NCI-H1436 (cell line): ENCODE measurements at regions not wholly inside any gene's neighbourhood (a gene's known extent, or its start where the extent isn't known, plus 50 kb on each side); places are given as distances from the start of the nearest gene placed in this dataset.
"Not testable (repeated sequence)": the region's sequence is repeated elsewhere in the genome, so short reads cannot be mapped to it uniquely, and the experiment has no call there.

ENCODE experiments used
- DNase-seq: peaks from one replicate; lab custom pipeline; 2025; lab: John Stamatoyannopoulos, UW

DNA sequence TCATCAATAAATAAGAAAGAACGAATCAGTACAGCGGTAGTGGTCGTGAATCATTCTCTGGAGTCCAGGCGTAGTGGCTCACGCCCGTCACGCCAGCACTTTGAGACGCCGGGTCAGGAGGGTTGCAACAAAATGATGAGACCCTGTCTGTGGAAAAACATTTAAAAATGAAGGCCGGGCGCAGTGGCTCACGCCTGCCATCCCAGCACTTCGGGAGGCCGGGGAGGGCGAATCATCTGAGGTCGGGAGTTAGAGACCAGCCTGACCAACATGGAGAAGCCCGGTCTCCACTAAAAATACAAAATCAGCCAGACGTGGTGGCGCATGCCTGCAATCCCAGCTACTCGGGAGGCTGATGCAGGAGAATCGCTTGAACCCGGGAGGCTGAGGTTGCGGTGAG, 111.8 kb upstream of the ANKRD30BL start:
- DNase-seq = not testable (repeated sequence)

DNA sequence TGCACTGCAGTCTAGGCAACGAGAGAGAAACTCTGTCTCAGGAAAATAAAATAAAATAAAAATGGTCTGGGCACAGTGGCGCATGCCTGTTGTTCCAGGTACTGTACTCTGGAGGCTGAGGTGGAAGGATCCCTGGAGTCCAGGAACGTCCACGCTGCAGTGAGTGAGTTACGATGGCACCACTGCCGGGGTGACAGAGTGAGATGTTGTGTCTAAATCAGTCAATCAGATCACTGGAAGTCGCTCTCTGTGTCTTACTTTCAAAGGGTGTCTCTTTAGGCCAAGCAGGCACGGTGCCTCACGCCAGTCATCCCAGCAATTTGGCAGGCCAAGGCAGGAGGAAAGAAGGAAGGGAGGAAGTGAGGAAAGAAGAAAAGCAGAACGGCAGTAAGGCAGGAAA, 112.2 kb upstream of the ANKRD30BL start:
- DNase-seq = no peak

DNA sequence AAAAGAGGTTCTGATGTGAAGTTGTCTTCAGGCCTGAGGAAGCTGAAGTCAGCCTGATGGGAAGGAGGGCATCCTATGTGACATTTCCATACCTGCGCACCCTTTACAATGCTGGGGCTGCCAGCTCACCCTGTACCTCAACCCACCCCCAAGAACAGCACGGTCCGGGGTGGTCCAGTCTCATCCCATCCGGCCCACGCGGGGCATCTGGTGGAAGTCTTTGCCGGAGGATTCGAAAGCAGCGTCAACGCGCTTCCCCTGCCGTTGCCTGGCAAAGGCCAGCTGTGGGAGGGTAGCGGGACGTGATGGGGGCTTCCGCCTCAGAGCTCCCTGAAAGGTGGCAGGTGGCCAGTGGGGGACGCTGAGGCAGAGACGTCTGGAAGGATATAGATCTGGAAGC, 113.6 kb upstream of the ANKRD30BL start:
- DNase-seq = no peak

DNA sequence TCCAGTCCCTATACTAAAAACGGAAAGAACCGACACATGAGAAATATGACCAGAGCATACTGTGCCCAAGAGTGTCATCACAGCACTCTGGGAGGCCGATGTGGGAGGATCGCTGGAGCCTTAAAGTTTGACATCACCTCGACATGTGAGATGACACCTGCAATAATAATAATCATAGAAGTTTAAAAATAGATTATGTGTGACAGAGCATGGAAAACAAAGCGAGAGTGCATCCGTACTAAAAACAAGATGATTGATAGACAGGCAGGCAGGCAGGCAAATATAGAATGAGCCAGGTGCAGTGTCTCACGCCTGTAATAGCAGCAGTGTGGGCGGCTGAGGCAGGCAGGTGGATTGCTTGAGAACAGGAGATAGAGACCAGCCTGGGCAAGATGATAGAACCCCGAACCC, 114.8 kb upstream of the ANKRD30BL start:
- DNase-seq = no peak

DNA sequence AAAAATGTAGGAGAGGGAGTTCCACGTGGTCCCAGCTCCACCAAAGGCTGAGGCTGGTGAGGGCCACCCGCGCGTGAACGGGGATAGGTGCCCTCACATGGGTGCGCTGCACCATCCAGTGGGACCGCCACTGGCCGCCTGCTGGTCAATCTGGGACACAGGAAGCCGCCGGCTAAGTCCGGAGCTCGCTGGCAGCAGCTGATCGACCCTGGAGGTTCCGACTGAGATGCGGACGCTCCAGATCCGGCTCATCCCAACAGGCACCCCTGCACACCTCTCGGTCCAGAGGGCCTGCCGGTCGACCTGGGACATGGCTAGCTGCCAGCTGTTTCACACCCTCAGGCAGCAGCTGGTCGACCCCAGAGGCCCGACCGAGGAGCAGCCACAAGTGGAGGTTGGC, 116.5 kb upstream of the ANKRD30BL start:
- no peak for DNase-seq

- no peak for DNase-seq
These were observed 117.6 kb upstream of the ANKRD30BL start for GRCh38 chr2:132279344-132279743.

GRCh38 chr2:132279930-132280615, 118.3 kb upstream of the ANKRD30BL start:
- no peak for DNase-seq

- no peak for DNase-seq
These were observed 119.2 kb upstream of the ANKRD30BL start for GRCh38 chr2:132280912-132281311.

DNA sequence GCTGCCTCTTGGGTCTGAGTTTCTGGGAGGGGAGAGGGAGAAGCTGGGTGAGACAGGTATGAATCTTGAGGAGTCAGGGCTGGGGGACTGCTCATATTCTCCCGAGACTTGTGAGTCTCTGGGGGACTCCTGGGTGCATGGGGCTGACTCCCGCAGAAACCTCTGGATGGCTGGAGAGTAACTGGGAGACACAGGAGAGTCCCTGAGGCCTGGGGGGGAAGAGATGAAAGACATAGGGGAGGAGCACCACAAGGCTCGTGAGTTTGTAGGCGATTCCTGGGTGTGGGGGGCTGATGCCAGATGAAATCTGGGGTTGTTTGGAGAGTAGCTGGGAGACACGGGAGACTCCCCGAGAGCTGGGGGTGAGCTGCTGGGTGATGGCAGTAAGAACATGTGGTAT, 120.4 kb upstream of the ANKRD30BL start:
- DNase-seq = not testable (repeated sequence)

GRCh38 chr2:132282911-132283310, 121.2 kb upstream of the ANKRD30BL start:
- no peak for DNase-seq

GRCh38 chr2:132286289-132286911, 124.6 kb upstream of the ANKRD30BL start:
- DNase-seq = not testable (repeated sequence)

DNA sequence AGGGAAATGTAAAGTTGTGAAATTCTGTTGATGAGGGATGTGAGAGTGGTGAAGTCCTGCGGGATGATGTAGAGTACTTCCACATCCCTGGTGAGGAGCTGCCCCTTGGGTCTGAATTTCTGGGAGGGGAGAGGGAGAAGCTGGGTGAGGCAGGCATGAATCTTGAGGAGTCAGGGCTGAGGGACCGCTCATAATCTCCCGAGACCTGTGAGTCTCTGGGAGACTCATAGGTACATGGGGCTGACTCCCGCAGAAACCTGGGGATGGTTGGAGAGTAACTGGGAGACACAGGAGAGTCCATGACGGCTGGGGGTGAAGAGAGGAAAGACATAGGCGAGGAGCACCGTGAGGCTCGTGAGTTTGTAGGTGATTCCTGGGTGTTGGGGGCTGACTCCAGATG, 126.2 kb upstream of the ANKRD30BL start:
- not testable (repeated sequence) for DNase-seq

GRCh38 chr2:132289138-132289537, 127.4 kb upstream of the ANKRD30BL start:
- not testable (repeated sequence) for DNase-seq

DNA sequence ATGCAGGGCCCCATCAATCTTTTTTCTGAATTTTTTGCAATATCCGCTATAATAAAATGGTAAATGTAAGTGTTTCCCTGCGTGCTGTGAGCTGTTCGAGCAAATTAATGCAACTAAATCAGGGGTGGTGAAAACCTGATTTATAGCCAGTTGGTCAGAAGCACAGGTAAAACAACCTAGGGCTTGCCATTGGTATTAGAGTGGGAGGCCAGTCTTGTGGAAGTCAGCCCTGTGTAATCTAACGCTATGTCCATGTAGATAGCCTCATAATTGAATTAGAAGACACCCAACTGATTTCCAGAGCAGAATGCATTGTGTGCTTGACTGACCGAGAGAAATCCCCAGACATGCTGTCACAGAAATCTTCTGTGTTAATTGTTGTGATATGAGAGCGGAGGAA, 126.8 kb upstream of the GPR39 start:
- DNase-seq = not testable (repeated sequence)

DNA sequence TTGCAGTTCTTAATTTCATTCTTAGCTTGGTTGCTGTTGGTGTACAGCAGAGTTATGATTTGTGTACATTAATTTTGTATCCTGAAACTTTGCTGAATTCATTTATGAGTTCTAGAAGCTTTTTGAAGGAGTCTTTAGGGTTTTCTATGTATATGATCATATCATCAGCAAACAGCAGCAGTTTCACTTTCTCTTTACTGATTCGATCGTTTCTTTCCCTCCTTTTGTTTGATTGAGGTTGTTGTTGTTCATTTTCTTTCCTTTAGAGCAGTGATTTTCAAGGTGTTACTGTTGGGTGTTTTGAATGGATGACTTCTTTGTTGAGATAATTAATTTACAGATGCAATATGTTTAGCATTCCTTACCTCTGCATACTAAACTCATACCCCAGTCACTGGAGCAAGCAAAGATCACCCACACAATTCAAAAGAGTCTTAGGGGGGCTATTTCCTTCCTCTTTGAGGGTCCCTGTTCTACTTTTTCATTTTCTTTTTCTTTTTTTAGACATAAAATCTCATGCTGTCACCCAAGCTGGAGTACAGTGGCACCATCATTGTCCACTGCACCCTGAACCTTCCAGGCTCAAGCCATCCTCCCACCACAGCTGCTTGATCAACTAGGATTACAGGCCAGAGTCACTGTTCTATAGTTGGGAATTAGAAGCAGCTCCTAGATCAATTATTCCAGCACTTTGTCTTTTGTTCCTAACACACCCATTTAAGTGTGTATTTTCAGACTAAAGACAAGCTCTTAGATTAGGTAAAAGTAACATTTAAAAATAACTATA, 115.8 kb upstream of the GPR39 start:
- not testable (repeated sequence) for DNase-seq

GRCh38 chr2:132304661-132305380, 111.8 kb upstream of the GPR39 start:
- DNase-seq = not testable (repeated sequence)

- DNase-seq = not testable (repeated sequence)
These were observed 108.9 kb upstream of the GPR39 start for GRCh38 chr2:132307613-132308198.

- not testable (repeated sequence) for DNase-seq
These were observed 107.4 kb upstream of the GPR39 start for GRCh38 chr2:132309203-132309602.

DNA sequence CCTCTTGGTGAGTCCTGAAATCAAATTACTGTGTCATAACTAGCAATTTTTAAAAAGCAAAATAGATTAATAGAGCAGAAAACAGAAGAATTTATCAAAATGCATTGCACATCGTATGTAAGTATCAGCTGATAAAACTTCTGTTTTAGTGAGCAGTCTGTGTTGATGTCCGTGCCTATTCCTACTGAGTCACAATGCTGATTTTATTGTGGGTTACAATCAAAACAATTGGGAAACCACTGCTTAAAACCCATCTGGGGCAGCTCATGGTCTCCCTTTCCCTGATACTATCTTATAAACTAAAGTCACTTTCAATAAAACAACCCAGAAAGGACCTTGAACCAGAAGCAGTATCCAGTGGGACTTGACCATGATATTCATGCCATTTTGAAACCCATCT, 101.1 kb upstream of the GPR39 start:
- DNase-seq = not testable (repeated sequence)

DNA sequence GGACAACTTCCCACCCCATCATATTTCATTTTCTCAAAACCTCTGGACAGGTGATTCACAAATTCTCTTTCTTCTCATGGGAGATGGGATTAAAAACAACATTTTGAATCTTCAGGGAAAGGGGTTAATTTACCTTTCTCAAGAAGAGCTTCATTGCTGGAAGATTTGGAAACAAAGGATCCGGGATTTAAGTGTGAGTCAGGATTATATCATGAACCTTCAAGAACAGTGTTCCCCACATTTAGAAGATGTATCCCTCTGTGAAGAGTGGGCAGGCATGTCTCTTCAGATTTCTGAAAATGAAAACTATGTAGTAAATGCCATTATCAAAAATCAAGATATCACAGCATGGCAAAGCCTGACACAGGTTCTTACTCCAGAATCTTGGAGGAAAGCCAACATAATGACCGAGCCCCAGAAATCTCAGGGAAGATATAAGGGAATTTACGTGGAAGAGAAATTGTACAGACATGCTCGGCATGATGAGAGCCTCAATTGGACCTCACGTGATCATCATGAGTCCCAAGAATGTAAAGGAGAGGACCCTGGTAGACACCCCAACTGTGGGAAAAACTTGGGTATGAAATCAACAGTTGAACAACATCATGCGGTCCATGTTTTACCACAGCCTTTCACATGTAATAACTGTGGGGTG, 99.5 kb upstream of the GPR39 start:
- not testable (repeated sequence) for DNase-seq

DNA sequence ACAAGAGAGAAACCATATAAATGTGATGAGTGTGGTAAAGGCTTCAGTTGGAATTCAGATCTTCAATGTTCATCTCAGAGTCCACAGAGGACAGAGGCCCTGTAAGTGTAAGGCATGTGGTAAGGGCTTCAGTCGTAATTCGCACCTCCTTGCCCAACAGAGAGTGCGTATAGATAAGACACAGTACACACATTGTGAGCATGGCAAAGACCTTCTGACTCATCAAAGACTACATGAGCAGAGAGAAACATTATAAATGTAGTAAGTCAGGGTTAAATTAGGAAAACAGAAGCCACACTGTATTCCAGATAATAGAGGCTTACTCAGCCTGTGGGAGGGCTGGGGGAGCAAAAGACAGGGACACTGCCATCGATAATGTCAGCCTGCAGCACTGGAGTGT, 98.1 kb upstream of the GPR39 start:
- DNase-seq = not testable (repeated sequence)
